ENCODE measurements at regions not wholly inside any gene's neighbourhood (a gene's known extent, or its start where the extent isn't known, plus 50 kb on each side); places are given as distances from the start of the nearest gene placed in this dataset.

- no peaks in the 10 kb centered on the region for H3K27me3 ChIP-seq (replicated peaks; ENCODE audit: insufficient read depth)
- ATAC-seq (ENCODE audit: insufficient number of reproducible peaks, low FRiP score, low read depth): no peak
- no peak overlapping the region for H3K4me3 ChIP-seq
- TF ChIP-seq CTCF (IDR thresholded peaks at IDR 0.05): no peak
- H3K27ac ChIP-seq: no peak overlapping the region
- no peaks in the 10 kb centered on the region for H3K36me3 ChIP-seq
- H3K4me1 ChIP-seq (ENCODE audit: control insufficient read depth in 1 of 2, low read depth in 2 of 2): no peaks in the 10 kb centered on the region
- DNase-seq (ENCODE audit: low spot score): no peak
- peaks cover 6% of the 10 kb centered on the region for H3K9me3 ChIP-seq
Observed at GRCh38 chr22:49606562-49607290, 220.9 kb downstream of the BRD1 start.

- Histone ChIP-seq H3K27me3 (replicated peaks; ENCODE audit: insufficient read depth) (no peaks in the 10 kb centered on the region), H3K9me3 (peaks cover 6% of the 10 kb centered on the region), H3K27ac (no peak overlapping the region), H3K36me3 (no peaks in the 10 kb centered on the region), H3K4me3 (no peak overlapping the region), H3K4me1 (ENCODE audit: control insufficient read depth in 1 of 2, low read depth in 2 of 2) (no peaks in the 10 kb centered on the region)
- ATAC-seq (ENCODE audit: insufficient number of reproducible peaks, low FRiP score, low read depth): no peak
- TF ChIP-seq CTCF (IDR thresholded peaks at IDR 0.05): no peak
- no peak for DNase-seq (ENCODE audit: low spot score)
Observed at GRCh38 chr22:49604732-49605302, 222.9 kb downstream of the BRD1 start.

GRCh38 chr22:49603016-49603415 lies 224.7 kb downstream of the BRD1 start:
- TF ChIP-seq CTCF (IDR thresholded peaks at IDR 0.05): no peak
- Histone ChIP-seq H3K4me3 (no peak overlapping the region), H3K36me3 (no peaks in the 10 kb centered on the region), H3K4me1 (ENCODE audit: control insufficient read depth in 1 of 2, low read depth in 2 of 2) (no peaks in the 10 kb centered on the region), H3K27me3 (replicated peaks; ENCODE audit: insufficient read depth) (no peaks in the 10 kb centered on the region), H3K27ac (no peak overlapping the region), H3K9me3 (peaks cover 6% of the 10 kb centered on the region)
- no peak for ATAC-seq (ENCODE audit: insufficient number of reproducible peaks, low FRiP score, low read depth)
- no peak for DNase-seq (ENCODE audit: low spot score)

GRCh38 chr22:49602481-49602880 lies 225.2 kb downstream of the BRD1 start:
- Histone ChIP-seq H3K27ac (no peak overlapping the region), H3K27me3 (replicated peaks; ENCODE audit: insufficient read depth) (no peaks in the 10 kb centered on the region), H3K4me1 (ENCODE audit: control insufficient read depth in 1 of 2, low read depth in 2 of 2) (no peaks in the 10 kb centered on the region), H3K36me3 (no peaks in the 10 kb centered on the region), H3K9me3 (peaks cover 6% of the 10 kb centered on the region), H3K4me3 (no peak overlapping the region)
- DNase-seq (ENCODE audit: low spot score) (no peak), ATAC-seq (ENCODE audit: insufficient number of reproducible peaks, low FRiP score, low read depth) (no peak)
- TF ChIP-seq CTCF (IDR thresholded peaks at IDR 0.05): no peak

- no peaks in the 10 kb centered on the region for H3K36me3 ChIP-seq
- H3K4me3 ChIP-seq: no peak overlapping the region
- TF ChIP-seq CTCF (IDR thresholded peaks at IDR 0.05): no peak
- H3K27ac ChIP-seq: no peak overlapping the region
- ATAC-seq (ENCODE audit: insufficient number of reproducible peaks, low FRiP score, low read depth): no peak
- H3K4me1 ChIP-seq (ENCODE audit: control insufficient read depth in 1 of 2, low read depth in 2 of 2): no peaks in the 10 kb centered on the region
- no peak for DNase-seq (ENCODE audit: low spot score)
- no peaks in the 10 kb centered on the region for H3K27me3 ChIP-seq (replicated peaks; ENCODE audit: insufficient read depth)
- peaks cover 6% of the 10 kb centered on the region for H3K9me3 ChIP-seq
Observed at GRCh38 chr22:49601614-49602321, 225.9 kb downstream of the BRD1 start.
